ENCODE measurements at regions not wholly inside any gene's neighbourhood (a gene's known extent, or its start where the extent isn't known, plus 50 kb on each side); places are given as distances from the start of the nearest gene placed in this dataset.

GRCh38 chr5:29370248-29370647, 1823.2 kb upstream of the CDH6 start:
- TF ChIP-seq, protein P1, sequence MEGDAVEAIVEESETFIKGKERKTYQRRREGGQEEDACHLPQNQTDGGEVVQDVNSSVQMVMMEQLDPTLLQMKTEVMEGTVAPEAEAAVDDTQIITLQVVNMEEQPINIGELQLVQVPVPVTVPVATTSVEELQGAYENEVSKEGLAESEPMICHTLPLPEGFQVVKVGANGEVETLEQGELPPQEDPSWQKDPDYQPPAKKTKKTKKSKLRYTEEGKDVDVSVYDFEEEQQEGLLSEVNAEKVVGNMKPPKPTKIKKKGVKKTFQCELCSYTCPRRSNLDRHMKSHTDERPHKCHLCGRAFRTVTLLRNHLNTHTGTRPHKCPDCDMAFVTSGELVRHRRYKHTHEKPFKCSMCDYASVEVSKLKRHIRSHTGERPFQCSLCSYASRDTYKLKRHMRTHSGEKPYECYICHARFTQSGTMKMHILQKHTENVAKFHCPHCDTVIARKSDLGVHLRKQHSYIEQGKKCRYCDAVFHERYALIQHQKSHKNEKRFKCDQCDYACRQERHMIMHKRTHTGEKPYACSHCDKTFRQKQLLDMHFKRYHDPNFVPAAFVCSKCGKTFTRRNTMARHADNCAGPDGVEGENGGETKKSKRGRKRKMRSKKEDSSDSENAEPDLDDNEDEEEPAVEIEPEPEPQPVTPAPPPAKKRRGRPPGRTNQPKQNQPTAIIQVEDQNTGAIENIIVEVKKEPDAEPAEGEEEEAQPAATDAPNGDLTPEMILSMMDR (IDR thresholded peaks at IDR 0.05): no peak
- TF ChIP-seq ZFX (IDR thresholded peaks at IDR 0.05; ENCODE audit: borderline replicate concordance): no peak
